ENCODE measurements at regions not wholly inside any gene's neighbourhood (a gene's known extent, or its start where the extent isn't known, plus 50 kb on each side); places are given as distances from the start of the nearest gene placed in this dataset.

DNA sequence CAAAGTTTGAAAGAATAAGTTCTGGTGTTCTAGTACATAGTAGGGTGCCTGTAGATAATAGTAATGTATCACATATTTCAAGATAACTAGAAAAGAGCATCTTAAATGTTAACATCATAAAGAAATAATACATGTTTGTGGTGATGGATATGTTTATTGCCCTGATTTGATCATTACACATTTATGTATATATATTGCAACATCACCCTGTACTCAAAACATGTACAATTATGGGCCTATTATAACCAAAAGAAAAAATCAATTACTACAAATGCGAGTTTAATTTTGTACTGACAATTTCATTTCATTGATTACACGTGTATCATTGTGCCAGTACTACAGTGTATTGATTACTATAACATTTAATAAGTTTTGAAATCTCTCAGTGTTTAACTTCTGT is 609.2 kb upstream of the BRINP3 start:
- H3K4me3 ChIP-seq (ENCODE audit: low read depth, low read length), result no peak overlapping the region
- TF ChIP-seq POLR2A (IDR thresholded peaks at IDR 0.05; ENCODE audit: extremely low read depth, insufficient read length), result no peak
- no peak for TF ChIP-seq MYC (IDR thresholded peaks at IDR 0.05; ENCODE audit: low read depth, low read length)
- no peak for TF ChIP-seq MAX (IDR thresholded peaks at IDR 0.05; ENCODE audit: low read depth, low read length)
- no peak for TF ChIP-seq CTCF (IDR thresholded peaks at IDR 0.05; ENCODE audit: low read depth, low read length)
- no peak for DNase-seq (ENCODE audit: low read depth)

DNA sequence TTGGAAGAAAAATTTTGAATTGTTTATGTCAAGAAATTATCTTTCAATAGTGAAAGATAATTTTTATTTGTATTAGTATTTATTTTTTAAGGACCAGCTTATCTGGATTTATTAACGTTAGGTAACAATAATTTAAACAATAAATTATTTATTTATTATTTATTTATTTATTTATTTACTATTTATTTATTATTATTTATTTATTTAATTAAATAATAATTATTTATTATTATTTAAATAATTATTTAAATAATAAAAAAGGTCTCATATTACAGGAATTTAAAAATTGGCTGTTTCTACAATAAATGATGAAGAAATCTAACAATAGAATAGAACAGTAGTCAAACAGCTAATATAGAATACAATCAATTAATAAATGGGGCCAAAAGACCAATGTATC is 618.7 kb upstream of the BRINP3 start:
- no peak overlapping the region for H3K4me3 ChIP-seq (ENCODE audit: low read depth, low read length)
- DNase-seq (ENCODE audit: low read depth), result no peak
- TF ChIP-seq MYC (IDR thresholded peaks at IDR 0.05; ENCODE audit: low read depth, low read length) (no peak), CTCF (IDR thresholded peaks at IDR 0.05; ENCODE audit: low read depth, low read length) (no peak), MAX (IDR thresholded peaks at IDR 0.05; ENCODE audit: low read depth, low read length) (no peak), POLR2A (IDR thresholded peaks at IDR 0.05; ENCODE audit: extremely low read depth, insufficient read length) (no peak)

- DNase-seq (ENCODE audit: low read depth), result no peak
- TF ChIP-seq MYC (IDR thresholded peaks at IDR 0.05; ENCODE audit: low read depth, low read length) (no peak), CTCF (IDR thresholded peaks at IDR 0.05; ENCODE audit: low read depth, low read length) (no peak), MAX (IDR thresholded peaks at IDR 0.05; ENCODE audit: low read depth, low read length) (no peak), POLR2A (IDR thresholded peaks at IDR 0.05; ENCODE audit: extremely low read depth, insufficient read length) (no peak)
- H3K4me3 ChIP-seq (ENCODE audit: low read depth, low read length), result no peak overlapping the region
Observed at GRCh38 chr1:191099696-191100095, 622.0 kb upstream of the BRINP3 start.

DNA sequence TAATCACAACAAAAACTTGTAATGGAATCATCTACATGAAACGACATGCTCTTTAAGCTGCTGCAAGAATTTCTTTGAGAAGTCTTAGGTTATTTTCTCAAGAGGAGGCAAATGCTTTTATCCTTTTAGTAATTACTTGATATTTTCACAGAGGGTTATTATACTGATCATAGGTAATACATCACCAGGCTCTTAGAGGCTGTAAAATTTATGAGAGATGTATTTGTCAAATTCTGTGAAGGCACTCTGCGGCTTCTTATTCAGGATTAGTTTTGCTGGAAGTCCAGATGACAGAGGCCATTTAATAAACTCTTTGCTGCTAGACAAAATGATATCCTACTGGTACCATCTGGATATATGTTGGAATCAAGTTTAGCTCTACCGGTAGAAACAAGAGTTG is 624.3 kb upstream of the BRINP3 start:
- H3K4me3 ChIP-seq (ENCODE audit: low read depth, low read length), result no peak overlapping the region
- DNase-seq (ENCODE audit: low read depth), result no peak
- TF ChIP-seq MAX (IDR thresholded peaks at IDR 0.05; ENCODE audit: low read depth, low read length) (no peak), POLR2A (IDR thresholded peaks at IDR 0.05; ENCODE audit: extremely low read depth, insufficient read length) (no peak), MYC (IDR thresholded peaks at IDR 0.05; ENCODE audit: low read depth, low read length) (no peak), CTCF (IDR thresholded peaks at IDR 0.05; ENCODE audit: low read depth, low read length) (no peak)

- TF ChIP-seq MYC (IDR thresholded peaks at IDR 0.05; ENCODE audit: low read depth, low read length) (no peak), CTCF (IDR thresholded peaks at IDR 0.05; ENCODE audit: low read depth, low read length) (no peak), MAX (IDR thresholded peaks at IDR 0.05; ENCODE audit: low read depth, low read length) (no peak), POLR2A (IDR thresholded peaks at IDR 0.05; ENCODE audit: extremely low read depth, insufficient read length) (no peak)
Observed at GRCh38 chr1:191125950-191126349, 648.3 kb upstream of the BRINP3 start.

GRCh38 chr1:191134796-191135195 is 657.1 kb upstream of the BRINP3 start:
- no peak overlapping the region for H3K4me3 ChIP-seq (ENCODE audit: low read depth, low read length)
- no peak for TF ChIP-seq POLR2A (IDR thresholded peaks at IDR 0.05; ENCODE audit: extremely low read depth, insufficient read length)
- no peak for TF ChIP-seq MYC (IDR thresholded peaks at IDR 0.05; ENCODE audit: low read depth, low read length)
- no peak for TF ChIP-seq CTCF (IDR thresholded peaks at IDR 0.05; ENCODE audit: low read depth, low read length)
- no peak for TF ChIP-seq MAX (IDR thresholded peaks at IDR 0.05; ENCODE audit: low read depth, low read length)
- no peak for DNase-seq (ENCODE audit: low read depth)

More at GRCh38 chr1:191125950-191126349, 648.3 kb upstream of the BRINP3 start:
- no peak overlapping the region for H3K4me3 ChIP-seq (ENCODE audit: low read depth, low read length)
- no peak for DNase-seq (ENCODE audit: low read depth)

Data from NB4 (cell line).